ENCODE measurements at regions not wholly inside any gene's neighbourhood (a gene's known extent, or its start where the extent isn't known, plus 50 kb on each side); places are given as distances from the start of the nearest gene placed in this dataset.
A peak's percentile ranks its signal among the peaks of the same experiment; 100 is the strongest.

DNA sequence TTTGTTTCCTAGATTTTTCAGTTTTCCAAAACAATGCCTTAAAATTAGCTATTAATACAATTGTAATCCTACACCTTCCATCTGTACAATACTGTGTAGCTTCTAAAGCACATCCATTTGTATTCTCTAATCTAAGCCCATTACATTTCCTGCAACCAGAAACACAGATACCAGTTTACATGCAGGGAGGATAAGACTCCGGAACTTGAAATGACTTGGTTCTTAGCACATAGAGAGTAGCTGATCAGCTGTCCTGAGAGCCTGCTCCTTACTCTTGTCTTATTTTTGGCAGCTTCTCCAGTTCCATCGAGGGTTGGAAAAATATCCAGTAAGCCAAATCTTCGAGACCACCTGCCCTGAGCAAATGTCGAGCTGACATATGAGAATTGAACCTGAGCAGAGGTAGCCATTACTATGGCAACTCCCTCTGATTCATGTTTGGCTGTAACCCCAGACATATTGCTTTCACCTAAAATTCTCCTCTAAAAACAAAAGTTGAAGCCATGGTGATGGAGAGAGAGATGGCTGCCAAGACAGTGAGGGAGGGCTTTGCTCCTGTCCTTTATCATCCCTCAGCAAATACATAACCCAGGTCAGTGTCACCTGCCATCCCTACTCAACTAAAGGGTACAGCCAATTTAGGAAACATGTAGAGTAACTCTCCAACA is 542.8 kb downstream of the IRS1 start:
- no peak for DNase-seq

DNA sequence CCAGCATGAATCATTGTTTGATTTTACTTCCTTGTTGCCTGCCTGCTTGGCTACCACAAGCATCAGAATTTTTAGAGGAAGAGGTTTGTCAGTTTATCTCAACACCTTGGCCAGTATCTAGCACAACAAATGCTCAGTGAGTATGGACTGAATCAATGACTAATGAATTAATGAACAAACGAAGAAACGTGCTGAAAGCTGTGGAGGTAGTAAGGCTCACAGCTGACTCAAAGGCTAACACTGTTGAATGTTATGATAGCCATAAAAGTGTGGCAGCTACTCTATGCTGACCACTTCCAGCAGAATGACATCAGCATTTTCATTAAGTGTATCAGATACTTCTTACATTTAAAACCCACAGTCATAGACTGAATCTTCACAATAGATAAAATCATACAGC is 543.4 kb downstream of the IRS1 start:
- DNase-seq = peak; percentile 88

- DNase-seq = no peak
These were observed 548.0 kb downstream of the IRS1 start for GRCh38 chr2:226251661-226252060.

GRCh38 chr2:226247289-226248275 is 552.0 kb downstream of the IRS1 start:
- no peak for DNase-seq

DNA sequence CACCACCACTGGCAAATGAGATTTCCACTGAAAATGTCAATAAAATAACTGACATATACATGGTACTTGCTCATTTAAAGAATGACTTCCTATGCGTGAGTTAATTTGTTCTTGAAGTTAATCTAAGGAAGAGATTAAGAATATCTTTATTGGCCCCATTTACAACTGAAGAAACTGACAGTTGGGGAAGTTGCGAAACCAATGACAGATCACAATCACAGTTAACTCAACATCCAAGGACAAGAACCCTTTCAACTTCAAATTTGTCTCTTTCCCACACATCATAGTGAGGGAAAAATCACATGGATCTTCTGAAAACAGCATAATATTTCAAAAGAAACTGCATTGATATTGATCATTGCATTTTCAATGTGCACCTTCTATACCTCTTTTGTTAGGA is 565.4 kb downstream of the IRS1 start:
- DNase-seq = no peak

GRCh38 chr2:226233388-226233787 is 566.2 kb downstream of the IRS1 start:
- no peak for DNase-seq

- DNase-seq = no peak
These were observed 571.5 kb downstream of the IRS1 start for GRCh38 chr2:226228080-226228479.

GRCh38 chr2:226227341-226227740 is 572.3 kb downstream of the IRS1 start:
- no peak for DNase-seq

DNA sequence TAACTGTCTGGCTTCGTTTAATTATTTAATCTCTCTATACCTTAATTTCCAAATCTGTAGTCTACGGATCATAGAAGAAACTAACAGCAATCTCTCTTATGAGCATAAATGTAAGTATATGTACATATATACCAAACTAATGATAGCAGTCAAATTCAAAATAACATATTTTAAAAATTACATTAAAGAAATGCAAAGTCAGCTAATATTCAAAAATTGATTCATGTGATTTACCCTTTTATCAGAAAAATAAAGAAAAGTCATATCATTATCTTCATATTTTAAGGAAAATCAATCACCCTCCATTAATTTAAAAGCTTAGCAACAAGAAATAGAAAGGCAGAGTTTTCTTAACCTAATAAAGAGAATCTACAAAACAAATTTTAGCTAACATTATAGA is 575.9 kb downstream of the IRS1 start:
- DNase-seq = no peak

GRCh38 chr2:226220511-226220910 is 579.1 kb downstream of the IRS1 start:
- DNase-seq = no peak

GRCh38 chr2:226217191-226217590 is 582.4 kb downstream of the IRS1 start:
- DNase-seq = no peak

- no peak for DNase-seq
These were observed 583.0 kb downstream of the IRS1 start for GRCh38 chr2:226216575-226216974.

- DNase-seq = peak; percentile 60
These were observed 583.6 kb downstream of the IRS1 start for GRCh38 chr2:226215902-226216503.

GRCh38 chr2:226213717-226214116 is 585.9 kb downstream of the IRS1 start:
- peak; percentile 28 for DNase-seq

GRCh38 chr2:226211439-226211838 is 588.2 kb downstream of the IRS1 start:
- peak; percentile 18 for DNase-seq

DNA sequence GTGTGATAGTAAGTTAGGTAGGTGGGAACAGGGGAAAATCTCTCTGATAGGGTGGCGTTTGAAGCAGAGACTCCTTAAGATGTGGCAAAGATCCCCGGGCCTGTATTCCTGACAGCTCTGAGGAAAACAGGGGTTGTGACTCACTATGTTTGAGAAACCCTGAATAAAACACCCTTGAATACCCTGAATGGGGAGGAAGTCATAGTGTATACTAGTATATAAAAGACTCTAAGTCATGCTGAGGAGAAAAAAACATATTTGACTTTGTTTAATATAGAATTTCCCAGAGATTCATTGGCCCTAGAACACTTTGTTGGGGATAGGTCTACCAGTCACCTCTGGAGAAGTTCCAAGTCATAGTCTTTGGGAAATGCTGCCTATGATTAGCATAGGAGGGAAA is 590.9 kb downstream of the IRS1 start:
- no peak for DNase-seq

GRCh38 chr2:226207671-226208070 is 591.9 kb downstream of the IRS1 start:
- DNase-seq = no peak

DNA sequence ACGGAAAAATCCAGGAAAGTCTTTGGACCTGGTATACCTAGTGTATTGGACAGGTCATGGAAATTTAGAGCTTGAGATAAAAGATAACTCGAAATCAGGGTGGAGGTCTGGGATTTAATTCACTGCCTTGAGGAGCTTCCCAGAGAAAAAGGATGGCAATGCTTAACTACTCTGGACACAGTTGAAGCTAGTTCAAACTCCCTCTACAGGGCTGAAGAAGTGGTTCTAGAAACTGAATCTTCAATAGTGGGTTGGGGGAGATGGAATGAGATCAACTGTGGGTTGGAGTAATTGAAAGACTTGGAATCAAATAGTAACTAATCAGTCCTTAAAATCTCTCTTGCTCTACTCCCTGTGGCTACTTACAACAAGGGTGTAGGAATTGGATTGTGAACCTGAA is 600.1 kb downstream of the IRS1 start:
- DNase-seq = no peak

DNA sequence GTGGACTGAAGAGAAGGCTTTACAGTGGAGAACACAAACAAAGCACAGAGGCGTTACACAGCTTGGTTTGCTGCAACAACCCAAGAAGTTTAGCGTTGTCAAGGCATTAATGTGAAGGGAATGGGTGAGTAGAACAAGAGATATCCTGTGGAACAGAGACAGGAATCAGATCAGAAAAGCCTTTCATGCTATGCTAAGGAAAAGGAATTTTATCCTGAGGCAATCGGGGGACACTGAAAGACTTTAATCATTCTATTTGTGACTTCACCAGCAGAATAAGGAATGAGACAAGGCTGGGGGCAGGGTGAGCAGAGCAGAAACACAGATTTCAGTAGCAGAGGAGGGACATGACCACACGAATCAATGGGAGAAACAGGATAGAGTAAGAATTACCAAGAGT is 600.7 kb downstream of the IRS1 start:
- no peak for DNase-seq

DNA sequence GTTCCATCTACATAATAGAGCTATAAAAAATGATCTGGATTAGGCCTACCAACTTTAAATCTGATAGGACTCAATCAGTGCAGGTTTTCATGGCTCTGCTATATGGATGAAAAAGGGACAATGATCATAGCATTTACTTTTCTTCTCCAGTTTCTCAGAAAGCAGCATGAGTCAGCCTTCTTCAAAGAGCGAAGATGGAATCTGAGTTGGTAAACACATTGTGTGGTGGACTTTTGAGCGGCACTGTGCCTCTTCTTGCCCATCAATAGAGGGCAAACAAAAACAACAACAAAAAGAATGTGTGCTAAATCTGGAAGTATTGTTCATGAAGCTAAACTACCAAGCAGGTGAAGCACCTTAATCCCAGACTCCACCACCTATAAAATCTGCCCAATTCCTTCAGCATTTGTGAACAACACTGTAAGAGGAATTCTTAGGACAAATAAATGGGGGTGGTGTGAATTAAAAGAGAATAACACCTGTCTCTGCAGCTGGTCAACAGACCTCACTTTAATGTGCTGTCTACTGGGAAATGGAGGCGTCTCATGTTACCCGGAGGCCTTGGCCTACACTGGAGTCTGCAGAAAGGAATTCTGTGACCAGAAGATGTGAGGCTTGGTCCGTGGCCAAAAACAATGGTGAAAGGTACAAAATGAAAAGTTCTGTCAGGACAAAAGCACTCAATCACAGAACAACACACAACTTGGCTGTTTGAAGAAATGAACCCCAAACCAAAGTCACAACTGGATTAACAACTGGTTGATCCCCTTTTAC is 609.0 kb downstream of the IRS1 start:
- DNase-seq = no peak

GRCh38 chr2:226189061-226189460 is 610.6 kb downstream of the IRS1 start:
- no peak for DNase-seq

DNA sequence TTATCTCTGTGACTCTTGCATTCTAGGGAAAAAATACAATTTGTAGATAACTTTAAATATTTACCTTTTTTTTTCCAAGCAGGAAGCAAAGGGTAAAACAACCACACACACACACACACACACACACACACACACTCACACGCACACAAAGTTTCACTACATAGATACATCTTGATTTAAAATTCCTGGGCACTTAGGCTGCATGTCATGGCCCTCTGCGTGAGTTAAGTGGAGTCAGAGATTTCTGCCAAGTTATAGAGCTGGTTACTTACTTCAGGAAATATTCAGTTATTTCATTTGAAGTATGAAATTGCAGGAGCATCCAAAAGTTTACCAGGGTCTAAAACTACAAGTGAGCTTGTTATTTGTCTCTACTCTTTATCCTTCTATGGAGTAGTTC is 612.0 kb downstream of the IRS1 start:
- no peak for DNase-seq

DNA sequence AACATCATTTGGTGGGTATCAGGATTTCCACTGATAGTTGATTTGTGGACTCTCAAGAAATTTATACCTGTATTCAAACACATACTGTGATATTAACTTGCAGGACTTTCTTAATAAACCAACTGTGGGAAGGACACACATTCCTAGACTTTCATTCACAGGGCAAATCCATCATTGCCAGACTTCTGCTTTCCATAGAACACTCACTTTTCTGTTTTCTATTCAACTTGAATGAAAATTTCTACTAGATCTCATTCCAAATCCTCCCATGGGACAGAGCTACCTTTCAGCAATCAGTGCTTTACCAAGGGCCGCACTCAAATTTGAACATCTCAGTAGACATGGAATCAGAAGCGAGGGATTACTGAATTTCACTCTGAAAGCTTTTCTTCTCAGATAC is 612.5 kb downstream of the IRS1 start:
- no peak for DNase-seq
